Cardiac septum (tissue), 1 donor: ENCODE measurements at regions not wholly inside any gene's neighbourhood (a gene's known extent, or its start where the extent isn't known, plus 50 kb on each side); places are given as distances from the start of the nearest gene placed in this dataset.

ENCODE experiments used
- DNase-seq: peaks from one replicate; pipeline ENCODE4 v3.0.0-alpha.2; 2020; ENCODE audit warnings: low spot score
- intact Hi-C: fragments of 100-400 bp; cut with DNase I; formaldehyde crosslinking; loops from one replicate; pipeline ENCODE4 v1.14.0; 2022
- donor health status: DM: no; HTN: no; CAD: no.

DNA sequence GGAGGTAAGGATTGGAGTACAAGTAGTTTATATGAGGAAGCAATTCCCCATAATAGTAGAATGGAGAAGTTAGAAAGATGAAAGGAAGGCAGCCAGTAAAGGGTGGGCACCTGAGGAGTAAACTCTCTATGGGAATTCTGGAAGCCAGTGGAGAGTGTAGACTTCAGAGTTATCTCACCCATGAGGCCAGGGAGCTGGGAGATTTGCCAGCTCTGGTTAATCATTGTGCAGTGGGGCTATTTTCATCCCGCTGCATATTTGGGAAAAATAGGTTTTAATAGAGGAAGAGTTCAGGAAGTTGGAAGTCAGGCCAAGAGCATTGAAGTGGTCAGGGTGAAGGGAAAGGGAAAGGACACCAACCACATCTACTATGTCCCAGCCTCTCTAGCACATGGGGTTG lies 242.3 kb upstream of the BRINP1 start:
- intact Hi-C loops: no loop called here

GRCh38 chr9:119609277-119609971 lies 240.2 kb upstream of the BRINP1 start:
- intact Hi-C loops: no loop called here
- DNase-seq: no peak

More for the DNA sequence above, 242.3 kb upstream of the BRINP1 start:
- DNase-seq: no peak

- DNase-seq: no peak
- intact Hi-C loops: no loop called here
These were observed 232.4 kb upstream of the BRINP1 start for GRCh38 chr9:119601632-119602031.

DNA sequence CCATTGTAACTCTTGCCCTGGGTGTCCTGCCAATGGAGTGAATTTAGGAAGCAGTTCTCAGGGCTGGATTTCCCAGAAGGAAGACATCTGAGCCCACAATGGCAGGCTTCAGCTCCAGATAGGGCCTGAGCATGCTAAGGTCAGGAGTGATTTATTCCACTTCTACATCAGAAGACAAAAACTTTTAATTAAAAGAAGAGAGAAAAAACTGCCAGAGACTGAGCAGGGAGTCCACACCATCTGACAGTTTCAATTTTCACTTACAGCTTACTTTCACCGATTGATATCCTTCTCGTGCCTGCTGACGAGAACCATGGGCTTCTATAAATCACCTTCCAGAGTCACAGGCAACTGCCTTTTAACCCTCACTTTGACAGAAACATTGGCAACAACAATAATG lies 228.3 kb upstream of the BRINP1 start:
- intact Hi-C loops: no loop called here
- DNase-seq: no peak

DNA sequence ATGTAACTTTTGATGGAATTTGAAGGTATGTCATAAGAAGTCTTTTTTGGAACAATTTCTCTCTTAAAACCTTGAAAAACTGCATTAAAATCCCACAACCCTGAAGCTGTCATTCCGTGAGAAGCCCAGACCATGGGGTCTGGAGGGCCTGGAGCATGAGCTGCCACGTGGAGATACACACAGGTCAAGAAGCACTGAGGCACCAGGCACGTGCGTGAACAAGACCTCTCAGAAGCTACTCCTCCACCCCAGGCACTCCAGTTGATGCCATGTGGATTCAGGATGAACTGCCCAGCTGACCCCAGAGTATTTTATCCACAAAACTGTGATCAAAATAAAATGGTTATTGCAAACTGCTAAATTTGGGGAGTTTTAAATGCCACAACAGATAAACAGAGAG lies 227.5 kb upstream of the BRINP1 start:
- intact Hi-C loops: no loop called here
- DNase-seq: no peak

DNA sequence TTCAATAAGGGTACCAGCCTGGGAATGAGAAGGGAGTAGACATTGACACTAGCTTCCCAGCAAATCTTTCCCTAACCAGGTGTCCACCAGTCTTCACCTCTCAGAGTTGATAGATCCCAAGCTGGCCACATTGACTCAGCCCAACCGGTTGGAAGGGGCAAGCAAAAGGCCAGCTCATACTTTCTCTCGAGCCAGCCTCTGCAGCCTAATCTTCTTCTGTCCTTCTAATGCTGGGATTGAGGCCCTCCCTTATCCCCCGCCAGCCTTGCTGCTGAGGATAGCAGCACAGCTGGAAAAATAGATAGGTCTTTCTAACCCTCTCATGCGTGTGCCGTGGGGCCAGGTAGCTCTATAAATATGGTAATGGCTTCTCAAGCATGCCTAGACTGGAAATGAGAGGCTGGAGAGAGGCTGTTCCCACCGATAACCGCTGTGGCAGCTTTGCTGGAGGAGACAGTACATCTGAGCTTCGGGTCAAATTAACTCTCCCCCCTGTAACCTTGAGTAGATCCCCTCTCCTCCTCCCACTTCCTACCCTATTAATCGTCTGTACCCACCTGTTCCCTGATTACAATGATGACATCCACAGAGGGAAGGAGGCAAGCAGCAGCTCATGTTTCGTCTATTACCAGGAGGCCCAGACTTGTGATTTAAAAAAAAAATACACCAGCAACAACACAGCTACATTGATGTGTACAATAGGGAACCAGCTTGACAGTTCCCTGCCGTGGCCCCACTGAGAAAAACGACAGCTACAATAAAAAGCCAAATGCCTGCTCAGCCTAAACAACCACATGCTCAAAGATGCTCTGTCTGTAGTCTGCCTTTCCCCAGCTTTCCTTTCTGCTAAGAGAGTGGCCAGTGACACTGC lies 219.9 kb upstream of the BRINP1 start:
- no peak for DNase-seq
- intact Hi-C loops: no loop called here

GRCh38 chr9:119577881-119578280 lies 208.6 kb upstream of the BRINP1 start:
- DNase-seq: no peak
- intact Hi-C loops: no loop called here

DNA sequence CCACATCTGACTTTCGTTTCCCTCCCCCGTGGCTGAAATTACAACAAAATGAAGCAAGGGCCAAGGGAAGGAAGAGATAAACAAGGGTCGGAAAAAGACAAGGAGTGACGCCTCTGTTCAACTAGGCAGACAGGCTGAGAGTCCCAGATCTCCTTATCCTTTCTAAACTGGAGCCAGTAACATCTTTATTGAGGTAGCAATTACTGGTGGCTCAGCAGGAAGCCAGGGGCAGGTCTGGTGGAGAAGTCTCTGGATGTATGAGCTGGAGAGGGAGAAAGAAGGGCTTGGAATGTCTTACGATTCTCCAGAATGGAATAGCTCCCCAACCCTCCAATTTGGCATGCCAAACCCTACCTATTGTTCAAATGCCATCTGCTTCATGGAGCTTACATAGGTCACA lies 190.8 kb upstream of the BRINP1 start:
- DNase-seq: no peak
- intact Hi-C loops: loop anchor here (5.0 to 10.0 kb wide), 2 partner anchors 407 to 915 kb away; no protein-coding TSS in a partner anchor

DNA sequence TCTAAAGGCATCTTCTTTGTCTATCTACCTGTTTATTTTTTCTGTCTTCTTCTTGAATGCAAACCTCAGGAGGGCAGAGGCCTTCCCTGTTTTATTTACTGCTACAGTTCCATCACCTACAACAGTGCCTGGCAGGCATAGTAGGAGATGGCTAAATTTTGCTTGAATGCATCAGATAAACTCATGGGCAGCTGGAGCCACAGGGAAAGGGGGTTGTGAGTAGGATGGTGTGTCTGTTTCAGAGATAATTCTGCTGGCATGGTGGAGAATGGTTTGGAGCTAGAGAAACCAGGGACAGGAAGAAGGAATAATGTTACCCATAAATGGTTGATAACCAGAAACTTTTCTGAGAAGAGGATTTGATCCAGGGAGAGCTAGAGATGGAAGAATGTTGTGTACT lies 189.8 kb upstream of the BRINP1 start:
- DNase-seq: no peak
- intact Hi-C loops: loop anchor here (5.0 to 10.0 kb wide), 2 partner anchors 408 to 916 kb away; no protein-coding TSS in a partner anchor

DNA sequence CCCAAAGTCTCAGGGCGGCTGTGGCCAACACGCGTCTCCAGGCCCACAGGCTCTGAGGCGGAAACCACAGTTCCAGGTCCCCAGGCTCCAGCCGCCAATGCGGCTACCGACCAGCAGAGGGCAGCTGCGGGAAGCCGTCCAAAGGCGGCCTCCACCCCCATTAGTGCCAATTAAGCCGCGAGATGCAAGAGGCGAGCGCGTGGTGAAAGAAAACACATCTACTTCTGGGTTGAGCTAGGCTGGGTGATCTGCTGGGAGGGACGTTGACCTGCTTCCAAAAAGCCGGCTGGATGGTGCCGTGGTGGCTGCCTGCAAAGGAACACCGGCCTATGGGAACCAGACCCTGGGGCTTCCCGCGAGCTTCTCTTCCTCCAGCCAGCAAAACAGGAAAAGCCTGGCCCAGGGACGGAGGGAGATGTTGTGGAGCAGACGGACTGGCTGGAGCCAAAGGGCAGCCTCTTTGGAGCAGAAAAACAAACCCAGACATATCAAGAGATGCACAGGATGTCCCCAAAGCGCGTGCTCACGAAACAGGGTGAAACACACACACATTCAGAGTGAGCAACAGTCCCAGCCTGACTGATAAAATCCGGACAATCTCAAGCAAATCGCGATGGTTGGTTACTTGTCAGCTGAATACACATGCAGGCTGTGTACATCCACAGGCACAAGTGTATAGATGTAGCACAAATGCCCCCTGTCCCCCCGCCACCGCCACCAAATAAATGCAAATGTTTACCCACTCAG lies 187.1 kb upstream of the BRINP1 start:
- peak; percentile 79 for DNase-seq
- intact Hi-C loops: loop anchor here (1.0 to 10.0 kb wide), 3 partner anchors 411 to 918 kb away; no protein-coding TSS in a partner anchor

- DNase-seq: no peak
- intact Hi-C loops: no loop called here
These were observed 175.3 kb upstream of the BRINP1 start for GRCh38 chr9:119544492-119544891.

DNA sequence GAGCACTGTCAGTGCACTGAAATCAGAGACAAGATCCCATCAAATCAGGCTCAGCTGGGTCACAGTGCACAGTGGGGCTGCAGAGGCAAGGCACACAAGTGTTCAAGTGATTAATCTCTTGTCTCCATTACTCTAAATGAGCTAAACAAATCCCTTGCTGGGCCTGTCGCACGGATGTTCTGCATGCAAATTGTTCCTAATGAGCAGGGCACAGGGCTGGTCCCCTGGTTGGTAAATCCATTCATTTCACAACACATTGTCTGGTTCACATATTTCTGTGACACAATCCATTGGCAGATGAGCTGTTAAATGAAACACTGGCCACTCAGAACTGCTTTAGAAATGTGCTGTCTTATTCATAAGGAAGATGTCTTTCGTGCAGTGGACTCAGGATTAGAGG lies 167.9 kb upstream of the BRINP1 start:
- no peak for DNase-seq
- intact Hi-C loops: no loop called here

GRCh38 chr9:119533504-119533903 lies 164.3 kb upstream of the BRINP1 start:
- DNase-seq: no peak
- intact Hi-C loops: no loop called here

- DNase-seq: no peak
- intact Hi-C loops: no loop called here
These were observed 157.5 kb upstream of the BRINP1 start for GRCh38 chr9:119526698-119527097.

- intact Hi-C loops: no loop called here
- DNase-seq: no peak
These were observed 154.3 kb upstream of the BRINP1 start for GRCh38 chr9:119523508-119523907.

DNA sequence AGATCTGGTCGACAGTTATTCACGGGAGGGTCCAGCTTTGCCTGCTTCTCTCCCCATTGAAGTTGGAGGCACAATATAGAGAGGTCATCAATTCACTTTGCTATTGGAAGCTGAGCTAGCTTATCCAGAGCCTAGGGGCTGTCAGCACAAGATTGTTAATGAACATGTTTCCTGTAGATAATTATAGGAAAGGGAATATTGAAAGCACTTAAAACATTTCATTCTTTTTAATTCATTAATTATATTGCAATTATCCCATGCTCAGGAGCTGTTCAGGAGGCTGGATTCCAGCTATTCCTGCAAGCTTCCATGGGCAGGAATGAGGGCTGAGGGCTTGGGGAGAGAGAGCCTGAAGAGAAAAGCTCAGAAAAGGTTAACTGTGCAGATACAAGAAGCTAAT lies 153.1 kb upstream of the BRINP1 start:
- intact Hi-C loops: no loop called here
- no peak for DNase-seq

DNA sequence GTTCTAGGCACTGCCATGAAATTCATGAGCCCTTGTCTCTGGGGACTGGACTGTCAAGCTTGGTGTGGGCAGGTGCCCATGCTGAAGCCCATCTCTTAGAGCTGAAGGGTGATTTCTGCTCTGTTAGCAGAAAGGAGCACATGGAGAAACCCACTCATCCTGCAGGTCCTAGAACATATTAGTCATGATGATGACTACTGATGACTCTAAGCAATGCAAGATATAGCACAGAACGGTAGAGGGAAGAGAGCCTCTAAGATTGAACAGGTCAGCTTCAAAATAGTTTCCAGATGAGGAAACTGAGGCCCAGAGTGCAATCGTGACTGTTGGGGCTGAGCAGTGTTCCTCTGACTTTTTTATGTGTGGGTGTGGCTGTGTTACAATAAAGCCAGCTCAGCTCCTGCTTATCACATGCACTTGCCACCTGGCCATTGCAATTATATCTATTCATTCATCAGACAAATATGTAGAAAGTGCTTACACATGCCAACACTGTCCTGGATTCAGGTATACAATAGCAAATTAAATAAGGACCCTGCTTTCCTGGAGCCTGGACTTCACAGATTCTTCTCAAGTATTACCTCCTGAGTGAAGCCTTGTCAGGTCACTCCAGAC lies 140.2 kb upstream of the BRINP1 start:
- no peak for DNase-seq
- intact Hi-C loops: no loop called here

DNA sequence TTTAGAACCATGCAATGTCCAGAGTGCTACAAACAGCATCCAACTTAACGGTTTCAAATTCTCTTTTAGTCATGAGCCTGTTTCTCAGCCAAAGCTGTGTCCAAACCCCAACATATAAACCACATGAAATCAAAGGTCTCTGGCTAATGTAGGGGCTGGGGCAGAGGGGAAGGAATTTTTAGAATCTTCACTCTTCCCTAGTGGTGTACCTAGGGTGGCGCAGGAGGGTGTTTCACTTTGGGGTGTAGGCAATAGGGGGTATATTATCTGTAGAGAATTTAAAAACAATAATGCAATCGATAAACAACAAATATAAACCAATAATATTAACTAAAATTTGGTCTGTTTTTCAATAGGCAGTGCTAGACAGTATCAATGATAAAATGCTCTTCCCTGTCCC lies 132.1 kb upstream of the BRINP1 start:
- intact Hi-C loops: no loop called here
- no peak for DNase-seq

- intact Hi-C loops: no loop called here
These were observed 131.0 kb upstream of the BRINP1 start for GRCh38 chr9:119500072-119500771.

More at GRCh38 chr9:119500072-119500771, 131.0 kb upstream of the BRINP1 start:
- no peak for DNase-seq
